Muscle layer of duodenum (tissue), 2 donors: ENCODE measurements at regions not wholly inside any gene's neighbourhood (a gene's known extent, or its start where the extent isn't known, plus 50 kb on each side); places are given as distances from the start of the nearest gene placed in this dataset.

Source experiments
- H3K27ac ChIP-seq: one replicate; pipeline ENCODE4 v1.7.0; 2013; ENCODE audit warnings: mild to moderate bottlenecking, low read length
- H3K27me3 ChIP-seq: one replicate; pipeline ENCODE4 v1.7.0; 2013; ENCODE audit warnings: low read depth, mild to moderate bottlenecking, control low read depth, low read length
- H3K36me3 ChIP-seq, 2 donors: one replicate each; pipeline ENCODE4 v1.7.0; 2013; ENCODE audit warnings: low read length in 2 of 2, control low read depth in 1 of 2, mild to moderate bottlenecking in 1 of 2; ENCODE audit not compliant: insufficient read depth in 2 of 2, control insufficient read depth in 1 of 2
- H3K4me1 ChIP-seq, 2 donors: one replicate each; pipeline ENCODE4 v1.7.0; 2013; ENCODE audit warnings: low read length in 2 of 2, mild to moderate bottlenecking in 2 of 2, control low read depth in 1 of 2, moderate library complexity in 1 of 2; ENCODE audit not compliant: insufficient read depth in 2 of 2, control insufficient read depth in 1 of 2
- H3K4me3 ChIP-seq, 2 donors: one replicate each; pipeline ENCODE4 v1.7.0; 2013; ENCODE audit warnings: low read length in 2 of 2, low read depth in 1 of 2, mild to moderate bottlenecking in 1 of 2
- H3K9me3 ChIP-seq, 2 donors: one replicate each; pipeline ENCODE4 v1.7.0; 2013; ENCODE audit warnings: low read length in 2 of 2, control low read depth in 1 of 2, mild to moderate bottlenecking in 1 of 2; ENCODE audit not compliant: control insufficient read depth in 1 of 2
- donor health status: healthy.

DNA sequence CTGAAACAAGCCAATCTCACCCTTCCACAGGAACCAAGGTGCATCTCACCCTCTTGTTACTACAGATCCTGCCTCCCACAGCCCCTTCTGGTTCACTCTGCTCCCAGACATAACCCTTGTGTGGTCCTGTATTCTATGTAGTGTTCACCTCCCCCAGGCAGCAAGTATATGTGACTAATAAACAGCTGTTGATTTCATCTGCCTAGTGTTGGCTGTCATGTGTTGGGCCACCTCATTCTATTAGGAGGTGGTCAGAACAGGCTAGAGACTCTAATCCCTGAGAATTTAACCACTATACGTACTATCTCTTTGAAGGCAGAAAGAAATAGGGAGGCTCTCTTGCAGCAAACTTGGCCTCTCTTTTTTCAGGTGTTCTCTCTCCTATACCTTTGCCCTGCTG, 134.3 kb upstream of the RPL34 start:
- no peak overlapping the region for H3K27ac ChIP-seq
- H3K4me1 ChIP-seq: no peaks in the 10 kb centered on the region
- no peak overlapping the region for H3K4me3 ChIP-seq
- H3K27me3 ChIP-seq: no peaks in the 10 kb centered on the region
- no peaks in the 10 kb centered on the region for H3K9me3 ChIP-seq
- no peaks in the 10 kb centered on the region for H3K36me3 ChIP-seq

DNA sequence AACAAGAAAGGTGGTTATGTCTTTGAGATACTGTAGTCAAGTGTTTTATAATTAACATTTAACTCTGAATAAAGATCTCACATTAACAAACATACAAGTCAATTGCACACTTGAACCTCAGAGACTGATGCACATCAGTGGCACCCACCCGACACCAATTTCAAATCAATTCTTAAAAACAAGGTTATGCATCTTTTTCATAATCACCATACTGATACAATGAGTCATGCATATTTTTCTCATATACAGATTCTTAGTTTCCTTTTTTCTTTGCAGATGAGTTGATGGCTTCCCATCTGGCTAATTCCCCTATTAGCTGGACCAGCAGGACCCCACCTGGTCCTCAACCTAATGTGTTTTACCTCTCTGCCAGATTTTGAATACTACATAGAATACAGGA, 136.2 kb upstream of the RPL34 start:
- no peak overlapping the region for H3K4me3 ChIP-seq
- no peaks in the 10 kb centered on the region for H3K36me3 ChIP-seq
- H3K27me3 ChIP-seq: no peaks in the 10 kb centered on the region

DNA sequence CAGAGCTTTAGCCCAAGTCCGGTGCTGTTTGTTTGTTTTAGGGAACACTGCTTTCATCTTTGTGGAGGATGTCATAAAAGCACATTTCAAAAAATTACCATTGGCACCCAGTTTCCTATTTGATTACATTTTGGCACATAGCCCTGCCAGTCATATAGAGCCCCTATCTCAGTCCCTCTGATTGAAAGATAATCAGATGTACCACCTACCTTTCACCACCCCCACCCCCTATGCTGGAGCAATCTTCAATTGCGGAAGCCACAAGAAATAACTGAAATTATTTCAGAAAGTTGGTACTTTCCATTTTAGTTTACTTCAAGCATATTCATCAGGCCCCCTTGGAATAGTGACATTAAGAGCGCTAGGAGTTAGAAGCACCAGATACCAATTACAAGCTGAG, 136.7 kb upstream of the RPL34 start:
- H3K4me1 ChIP-seq: no peaks in the 10 kb centered on the region
- no peaks in the 10 kb centered on the region for H3K27me3 ChIP-seq
- no peaks in the 10 kb centered on the region for H3K9me3 ChIP-seq
- no peak overlapping the region for H3K4me3 ChIP-seq
- H3K36me3 ChIP-seq: no peaks in the 10 kb centered on the region
- no peak overlapping the region for H3K27ac ChIP-seq

More for the DNA sequence above, 136.2 kb upstream of the RPL34 start:
- Histone ChIP-seq H3K9me3 (no peaks in the 10 kb centered on the region), H3K27ac (no peak overlapping the region), H3K4me1 (no peaks in the 10 kb centered on the region)

DNA sequence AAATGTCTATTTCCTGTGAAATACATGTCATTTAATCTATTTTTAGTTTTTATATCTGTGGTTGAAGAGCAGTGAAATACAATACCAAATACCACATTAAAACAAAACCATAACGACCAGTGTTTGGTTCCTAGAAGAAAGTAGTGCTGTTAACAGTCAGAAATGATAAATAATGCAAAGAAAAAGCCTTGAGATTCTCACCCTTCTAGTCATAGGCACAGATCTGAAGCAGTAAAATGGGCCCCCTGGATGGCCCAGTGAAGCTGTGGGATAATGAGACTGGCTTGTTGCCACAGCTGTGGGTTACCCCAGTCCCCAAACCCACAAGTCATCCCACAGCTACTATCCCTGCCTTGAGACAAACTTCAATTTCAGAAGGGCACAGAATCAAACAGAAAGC, 137.3 kb upstream of the RPL34 start:
- Histone ChIP-seq H3K4me1 (no peaks in the 10 kb centered on the region), H3K4me3 (no peak overlapping the region), H3K27ac (no peak overlapping the region), H3K27me3 (no peaks in the 10 kb centered on the region), H3K36me3 (no peaks in the 10 kb centered on the region), H3K9me3 (no peaks in the 10 kb centered on the region)

DNA sequence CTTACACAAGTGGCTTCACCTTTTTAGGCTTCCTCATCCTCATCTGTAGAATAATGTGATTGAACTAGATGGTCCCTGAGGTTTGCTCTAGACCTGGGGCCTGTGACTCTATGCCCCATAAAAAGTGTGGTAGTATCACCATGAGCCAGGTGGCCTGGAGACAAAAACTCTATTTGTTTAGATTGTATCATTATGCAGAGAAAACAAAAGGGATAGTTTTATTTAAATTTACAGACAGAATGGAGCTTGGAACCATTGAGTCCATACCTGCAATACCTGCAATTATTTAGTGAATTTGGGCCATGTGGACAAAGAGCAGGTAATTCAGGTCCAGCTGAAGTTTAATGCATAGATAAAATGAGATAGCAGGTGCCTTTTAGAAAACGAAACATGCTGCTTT, 139.5 kb upstream of the RPL34 start:
- no peaks in the 10 kb centered on the region for H3K4me1 ChIP-seq
- no peaks in the 10 kb centered on the region for H3K9me3 ChIP-seq
- no peak overlapping the region for H3K4me3 ChIP-seq
- no peaks in the 10 kb centered on the region for H3K27me3 ChIP-seq
- H3K27ac ChIP-seq: no peak overlapping the region
- H3K36me3 ChIP-seq: no peaks in the 10 kb centered on the region

DNA sequence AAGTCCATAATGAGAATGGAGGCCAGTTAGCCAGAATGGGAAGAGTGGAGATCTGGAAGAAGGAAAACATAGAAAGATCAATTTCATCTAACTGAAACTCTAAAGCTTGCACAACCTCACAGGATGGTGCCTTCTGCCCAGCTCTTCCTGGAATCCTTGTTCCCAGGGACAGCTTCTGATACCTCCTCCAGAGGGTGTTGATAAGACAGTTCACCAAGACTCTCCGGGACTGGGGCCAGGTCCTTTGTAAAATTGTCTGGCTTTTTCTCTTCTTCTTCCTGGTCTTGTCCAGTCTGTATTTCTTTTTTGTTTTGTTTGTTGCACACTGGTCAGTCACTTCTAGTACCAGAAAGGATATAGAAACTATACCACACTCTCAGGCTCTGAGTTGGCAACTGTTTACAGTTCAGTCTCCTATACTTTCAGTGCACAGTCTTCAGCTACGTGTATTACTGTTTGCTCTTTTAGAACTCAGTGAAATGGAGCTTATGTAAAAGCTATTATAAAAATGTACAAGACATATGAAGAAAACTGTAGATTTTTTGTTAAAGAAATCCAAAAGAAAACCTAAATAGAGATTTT, 142.8 kb upstream of the RPL34 start:
- H3K9me3 ChIP-seq: no peaks in the 10 kb centered on the region
- H3K27me3 ChIP-seq: no peaks in the 10 kb centered on the region
- H3K4me1 ChIP-seq: no peaks in the 10 kb centered on the region
- H3K27ac ChIP-seq: no peak overlapping the region
- no peak overlapping the region for H3K4me3 ChIP-seq
- no peaks in the 10 kb centered on the region for H3K36me3 ChIP-seq

DNA sequence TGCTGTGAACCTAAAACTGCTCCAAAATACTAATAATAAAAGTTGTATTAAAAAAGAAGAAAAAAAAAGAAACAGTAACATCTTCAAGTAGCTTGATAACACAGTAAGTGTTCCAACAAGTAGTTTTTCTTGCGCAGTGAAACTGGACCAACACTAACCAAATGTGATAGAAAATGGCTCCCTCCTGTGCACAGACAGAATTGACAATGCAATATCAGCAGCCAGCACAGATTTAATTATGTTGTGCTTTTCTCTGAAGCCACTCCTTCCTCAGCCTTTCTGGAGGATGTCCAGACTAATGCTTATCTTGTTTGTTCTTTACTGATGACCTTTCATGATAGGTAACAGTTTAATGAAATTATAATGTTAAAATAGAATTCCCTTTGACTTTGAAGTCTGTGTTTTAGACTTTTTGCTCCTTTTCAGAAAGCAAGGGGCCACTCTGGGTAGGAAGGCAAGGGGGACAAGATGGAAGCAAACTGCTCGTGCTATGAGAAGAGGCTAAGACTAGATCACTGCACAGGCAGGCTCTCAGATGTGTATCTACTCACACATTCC, 147.1 kb upstream of the RPL34 start:
- no peaks in the 10 kb centered on the region for H3K4me1 ChIP-seq
- no peak overlapping the region for H3K4me3 ChIP-seq
- H3K27ac ChIP-seq: no peak overlapping the region
- no peaks in the 10 kb centered on the region for H3K36me3 ChIP-seq
- H3K27me3 ChIP-seq: no peaks in the 10 kb centered on the region
- H3K9me3 ChIP-seq: no peaks in the 10 kb centered on the region

DNA sequence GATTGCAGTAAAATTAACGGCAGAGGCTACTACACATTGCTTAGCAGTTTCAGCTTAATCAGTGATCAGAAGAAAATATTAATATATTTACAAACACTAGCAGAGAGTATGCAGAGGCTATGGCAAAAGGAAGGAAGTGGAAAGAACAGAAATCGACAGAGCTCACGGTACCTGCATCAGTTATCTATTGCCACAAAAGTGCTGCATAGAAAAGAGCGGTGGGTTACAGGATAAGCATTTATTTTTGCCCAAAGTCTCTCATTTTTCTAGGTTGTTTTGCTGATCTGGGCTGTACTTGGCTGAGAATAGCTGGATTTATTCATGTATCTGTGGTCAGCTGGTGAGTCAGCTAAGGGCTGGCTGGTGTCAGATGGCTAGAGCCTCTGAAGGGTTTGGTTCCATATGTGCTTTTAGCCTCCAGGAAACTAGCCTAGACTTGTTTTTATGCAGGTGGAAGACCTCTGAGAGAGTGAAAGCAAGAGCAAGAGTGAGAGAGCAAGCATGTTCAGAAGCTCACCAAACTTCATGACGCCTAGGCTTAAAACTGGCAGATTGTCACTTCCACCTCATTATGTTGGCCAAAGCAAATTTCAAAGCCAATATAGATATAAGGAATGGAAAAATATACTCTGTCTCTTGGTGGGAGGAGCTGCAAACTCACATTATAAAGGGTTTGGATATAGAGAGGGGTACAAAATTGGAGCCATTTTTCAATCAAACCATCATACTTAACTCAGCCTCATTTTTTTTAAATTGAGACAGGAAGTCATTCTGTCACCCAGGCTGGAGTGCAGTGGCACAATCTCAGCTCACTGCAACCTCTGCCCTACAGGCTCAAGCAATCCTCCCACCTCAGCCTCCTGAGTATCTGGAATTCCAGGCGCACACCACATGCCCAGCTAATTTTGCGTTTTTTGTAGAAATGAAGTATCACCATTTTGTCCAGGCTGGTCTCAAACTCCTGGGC, 153.2 kb upstream of the RPL34 start:
- no peak overlapping the region for H3K27ac ChIP-seq
- no peaks in the 10 kb centered on the region for H3K4me1 ChIP-seq
- H3K36me3 ChIP-seq: no peaks in the 10 kb centered on the region
- no peaks in the 10 kb centered on the region for H3K9me3 ChIP-seq
- no peak overlapping the region for H3K4me3 ChIP-seq
- H3K27me3 ChIP-seq: no peaks in the 10 kb centered on the region

DNA sequence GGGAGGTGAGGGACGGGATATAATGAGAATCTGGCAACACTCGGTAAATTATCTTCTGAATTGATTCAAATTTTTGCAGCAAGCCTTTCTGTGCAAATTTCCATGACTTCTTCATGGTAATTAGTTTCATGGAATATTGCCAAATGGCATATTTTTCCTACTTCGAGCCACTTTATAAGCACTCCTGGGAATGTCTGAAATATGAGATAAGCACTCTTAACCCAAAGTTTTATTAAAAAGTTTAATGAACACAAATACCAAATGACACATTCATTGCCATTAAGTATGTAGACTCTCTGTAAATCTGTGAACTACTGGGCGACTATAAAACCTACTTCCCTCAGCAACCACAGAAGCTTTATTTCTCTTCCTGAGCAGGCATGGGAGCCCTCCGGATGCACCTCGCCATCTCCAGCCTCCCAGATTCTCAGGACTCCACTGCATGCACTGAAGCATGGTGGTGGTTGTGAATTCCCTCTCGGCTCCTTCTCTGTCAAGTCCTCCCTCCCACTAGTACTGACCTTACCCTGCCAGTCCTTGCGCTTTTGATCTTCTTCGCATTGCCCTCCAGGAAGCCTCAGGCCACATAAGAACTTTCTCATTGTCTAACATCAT, 154.4 kb upstream of the RPL34 start:
- Histone ChIP-seq H3K9me3 (no peaks in the 10 kb centered on the region), H3K4me1 (no peaks in the 10 kb centered on the region), H3K36me3 (no peaks in the 10 kb centered on the region), H3K4me3 (no peak overlapping the region), H3K27ac (no peak overlapping the region), H3K27me3 (no peaks in the 10 kb centered on the region)

DNA sequence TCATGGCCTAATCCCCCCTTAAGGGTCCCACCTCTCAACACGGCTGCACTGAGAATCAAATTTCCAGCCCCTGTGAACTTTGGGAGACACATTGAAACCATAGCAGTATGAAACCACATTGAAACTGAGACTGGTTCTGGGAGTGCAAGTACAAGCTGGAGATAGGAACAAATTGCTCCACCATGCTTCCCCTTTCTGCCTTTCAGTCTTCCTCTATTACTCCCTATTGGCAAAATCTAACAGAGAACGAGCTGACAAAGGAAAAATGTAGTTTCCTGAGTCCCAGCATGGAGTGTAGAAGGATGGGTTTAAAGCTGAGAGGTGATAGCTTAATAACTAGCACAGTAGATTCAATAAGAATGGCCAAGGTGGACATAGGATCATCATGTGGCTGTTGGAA, 161.7 kb upstream of the RPL34 start:
- Histone ChIP-seq H3K27me3 (no peaks in the 10 kb centered on the region), H3K4me1 (no peaks in the 10 kb centered on the region), H3K4me3 (no peak overlapping the region), H3K36me3 (no peaks in the 10 kb centered on the region), H3K27ac (no peak overlapping the region), H3K9me3 (no peaks in the 10 kb centered on the region)

DNA sequence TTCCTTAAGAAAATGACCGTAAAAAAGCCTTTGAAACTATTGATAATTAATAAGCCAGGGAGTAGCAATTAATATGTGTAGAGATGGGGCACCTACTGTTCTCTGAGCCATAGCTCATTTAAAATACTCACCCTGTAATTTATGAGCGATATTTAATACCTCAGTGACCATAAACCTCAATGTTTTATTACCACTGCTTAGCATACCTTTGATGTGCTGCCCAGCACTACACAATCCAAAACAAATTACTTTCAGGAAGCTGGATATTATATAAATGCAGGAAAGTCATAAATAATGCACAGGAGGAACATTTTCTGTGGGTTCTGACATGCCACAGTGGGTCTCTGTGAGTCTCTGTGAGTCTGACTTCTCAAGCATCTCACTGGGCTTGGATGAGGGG, 166.1 kb upstream of the RPL34 start:
- H3K4me3 ChIP-seq: no peak overlapping the region
- no peaks in the 10 kb centered on the region for H3K27me3 ChIP-seq
- no peaks in the 10 kb centered on the region for H3K36me3 ChIP-seq
- no peak overlapping the region for H3K27ac ChIP-seq
- no peaks in the 10 kb centered on the region for H3K4me1 ChIP-seq
- H3K9me3 ChIP-seq: no peaks in the 10 kb centered on the region
